GM20000 (cell line): ENCODE measurements at regions not wholly inside any gene's neighbourhood (a gene's known extent, or its start where the extent isn't known, plus 50 kb on each side); places are given as distances from the start of the nearest gene placed in this dataset.

ENCODE experiments used
- DNase-seq: peaks from one replicate; pipeline ENCODE4 v3.0.0; 2012; ENCODE audit warnings: low spot score
- TF ChIP-seq, protein P1 (sequence below): IDR thresholded peaks from 2 replicates; pipeline ENCODE4 v1.5.1; 2012; ENCODE audit warnings: mild to moderate bottlenecking, control low read depth; ENCODE audit errors: extremely low read depth, missing control alignments

DNA sequence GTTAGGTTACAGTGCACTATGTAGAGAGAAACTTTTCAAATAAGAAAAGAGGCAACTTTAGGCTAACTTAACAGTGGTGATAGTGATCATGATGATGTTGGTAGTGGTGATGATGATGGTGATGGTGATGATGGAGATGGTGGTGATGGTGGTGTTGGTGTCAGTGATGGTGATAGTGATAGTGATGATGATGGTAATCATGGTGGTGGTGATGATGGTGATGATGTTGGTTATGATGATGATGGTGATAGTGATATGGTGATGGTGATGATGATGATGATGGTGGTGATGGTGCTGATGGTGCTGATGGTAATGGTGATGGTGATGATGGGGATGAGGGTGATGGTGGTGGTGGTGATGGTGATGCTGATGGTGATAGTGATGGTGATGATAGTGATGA lies 107.4 kb downstream of the DLL1 start:
- TF ChIP-seq, protein P1, sequence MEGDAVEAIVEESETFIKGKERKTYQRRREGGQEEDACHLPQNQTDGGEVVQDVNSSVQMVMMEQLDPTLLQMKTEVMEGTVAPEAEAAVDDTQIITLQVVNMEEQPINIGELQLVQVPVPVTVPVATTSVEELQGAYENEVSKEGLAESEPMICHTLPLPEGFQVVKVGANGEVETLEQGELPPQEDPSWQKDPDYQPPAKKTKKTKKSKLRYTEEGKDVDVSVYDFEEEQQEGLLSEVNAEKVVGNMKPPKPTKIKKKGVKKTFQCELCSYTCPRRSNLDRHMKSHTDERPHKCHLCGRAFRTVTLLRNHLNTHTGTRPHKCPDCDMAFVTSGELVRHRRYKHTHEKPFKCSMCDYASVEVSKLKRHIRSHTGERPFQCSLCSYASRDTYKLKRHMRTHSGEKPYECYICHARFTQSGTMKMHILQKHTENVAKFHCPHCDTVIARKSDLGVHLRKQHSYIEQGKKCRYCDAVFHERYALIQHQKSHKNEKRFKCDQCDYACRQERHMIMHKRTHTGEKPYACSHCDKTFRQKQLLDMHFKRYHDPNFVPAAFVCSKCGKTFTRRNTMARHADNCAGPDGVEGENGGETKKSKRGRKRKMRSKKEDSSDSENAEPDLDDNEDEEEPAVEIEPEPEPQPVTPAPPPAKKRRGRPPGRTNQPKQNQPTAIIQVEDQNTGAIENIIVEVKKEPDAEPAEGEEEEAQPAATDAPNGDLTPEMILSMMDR = no peak
- no peak for DNase-seq

DNA sequence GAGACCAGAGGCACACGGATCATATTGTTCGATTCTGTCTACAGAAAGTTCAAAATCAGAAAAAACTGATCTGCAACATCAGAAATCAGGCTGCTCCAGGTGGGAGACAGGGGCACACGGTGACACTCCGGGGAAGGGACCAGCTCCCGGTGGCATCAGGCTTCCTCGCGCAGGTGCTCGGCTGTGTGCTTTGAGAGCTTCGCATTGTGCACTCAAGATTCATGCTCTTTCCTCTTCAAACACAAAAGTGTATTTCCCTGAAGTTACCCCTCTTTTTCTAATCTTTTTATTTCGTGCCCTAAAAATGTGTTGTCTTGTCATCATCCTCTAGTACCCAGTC lies 108.1 kb downstream of the DLL1 start:
- no peak for DNase-seq
- TF ChIP-seq, protein P1 = no peak

DNA sequence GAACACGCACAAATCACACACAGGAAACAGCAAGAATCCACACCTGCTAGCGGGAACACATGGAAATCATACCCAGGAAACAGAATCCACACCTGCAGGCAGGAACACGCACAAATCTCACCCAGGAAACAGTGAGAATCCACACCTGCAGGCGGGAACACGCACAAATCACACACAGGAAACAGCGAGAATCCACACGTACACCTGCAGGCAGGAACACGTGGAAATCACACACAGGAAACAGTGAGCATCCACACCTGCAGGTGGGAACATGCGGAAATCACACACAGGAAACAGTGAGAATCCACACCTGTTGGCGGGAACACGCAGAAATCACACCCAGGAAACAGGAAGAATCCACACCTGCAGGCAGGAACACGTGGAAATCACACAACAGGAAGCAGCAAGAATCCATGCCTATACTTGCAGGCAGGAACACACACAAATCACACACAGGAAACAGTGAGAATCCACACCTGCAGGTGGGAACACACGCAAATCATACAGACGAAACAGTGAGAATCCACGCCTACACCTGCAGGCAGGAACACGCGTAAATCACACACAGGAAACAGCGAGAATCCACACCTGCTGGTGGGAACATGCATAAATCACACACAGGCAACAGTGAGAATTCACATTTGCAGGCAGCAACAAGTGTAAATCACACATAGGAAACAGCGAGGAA lies 108.6 kb downstream of the DLL1 start:
- TF ChIP-seq, protein P1 = no peak
- DNase-seq = no peak

DNA sequence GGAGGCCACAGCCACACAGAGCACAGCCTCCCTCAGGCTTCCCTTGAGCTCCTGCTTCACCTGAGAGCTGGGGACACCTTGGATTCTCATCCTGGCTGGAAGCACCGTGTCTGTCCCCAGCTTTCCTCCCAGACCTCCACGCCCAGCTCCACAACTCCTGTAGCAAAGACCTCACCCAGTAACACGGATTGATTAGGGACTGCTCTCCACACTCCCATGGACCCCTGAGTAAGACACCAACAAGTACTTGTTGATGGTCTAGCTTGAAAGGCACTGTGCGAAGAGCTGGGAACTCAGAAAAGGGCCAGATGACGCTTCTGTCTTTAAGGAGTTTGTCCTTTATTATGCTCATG lies 109.6 kb downstream of the DLL1 start:
- DNase-seq = no peak
- TF ChIP-seq, protein P1 = no peak

DNA sequence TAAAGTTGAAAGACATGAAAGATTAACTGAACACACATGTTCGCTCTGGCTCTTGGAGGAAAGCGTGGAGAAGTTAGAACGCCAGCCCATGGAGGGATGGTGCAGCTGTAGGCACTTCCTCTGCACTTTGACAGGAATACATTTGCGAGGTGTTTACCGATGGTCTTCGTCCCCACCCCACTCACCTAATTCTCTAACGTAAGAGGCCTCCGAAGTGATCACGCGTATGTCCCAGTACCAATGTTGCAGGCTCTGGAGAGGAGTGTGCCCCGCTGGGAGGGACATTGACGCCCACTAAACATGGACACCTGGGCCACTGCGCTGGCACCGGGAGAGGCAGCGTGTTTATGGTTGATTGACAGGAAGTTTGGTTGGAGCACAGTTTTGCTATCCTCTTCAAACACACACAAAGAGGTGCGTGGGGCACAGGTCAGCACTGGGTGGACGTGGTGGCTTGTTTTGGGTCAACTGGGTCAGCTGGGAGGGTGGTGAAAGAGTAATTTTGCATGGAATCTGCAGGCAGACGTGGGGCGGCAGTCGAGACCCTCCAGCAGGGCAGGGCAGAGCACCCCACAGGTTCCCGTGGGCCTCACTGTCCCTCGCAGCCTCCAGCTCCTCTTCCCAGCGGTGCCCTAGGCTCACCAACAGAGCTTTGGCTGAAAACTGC lies 110.1 kb downstream of the DLL1 start:
- DNase-seq = no peak

DNA sequence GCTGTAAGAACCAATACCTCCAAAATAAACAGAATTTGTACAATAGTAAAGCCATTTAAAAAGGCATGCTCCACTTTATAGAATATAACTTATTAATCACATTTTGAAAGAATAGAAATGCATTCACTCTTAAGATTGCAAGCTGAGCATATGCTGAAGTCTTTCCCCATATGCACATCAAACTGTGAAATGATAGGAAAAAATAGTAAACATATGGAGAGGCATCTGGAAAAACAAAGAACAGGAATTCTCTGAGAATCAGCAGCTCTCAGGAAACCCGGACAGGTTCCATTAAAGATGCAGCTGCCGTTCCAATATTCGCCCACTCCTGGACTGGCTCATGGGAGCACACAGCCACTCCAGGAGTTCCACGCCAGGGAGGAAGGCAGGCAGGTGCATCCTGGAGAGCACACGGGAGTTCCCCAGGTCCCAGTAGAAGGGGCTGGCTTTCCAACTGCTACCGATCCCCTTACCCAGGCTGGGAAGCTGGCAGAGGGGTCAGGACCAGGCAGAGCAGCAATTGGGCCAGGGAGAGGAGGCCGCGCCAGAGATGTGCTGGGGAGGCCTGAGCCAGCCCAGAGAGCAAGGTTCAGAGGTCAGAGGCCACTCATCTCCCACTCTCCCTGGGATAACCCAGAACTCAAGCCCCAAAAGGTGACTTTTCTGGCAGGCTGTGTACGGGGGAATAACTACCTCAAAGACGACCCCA lies 111.1 kb downstream of the DLL1 start:
- TF ChIP-seq, protein P1 = no peak
- no peak for DNase-seq

More for the DNA sequence above, 110.1 kb downstream of the DLL1 start:
- TF ChIP-seq, protein P1 = no peak
